ENCODE measurements at regions not wholly inside any gene's neighbourhood (a gene's known extent, or its start where the extent isn't known, plus 50 kb on each side); places are given as distances from the start of the nearest gene placed in this dataset.

GRCh38 chr13:106423530-106423929 lies 111.9 kb downstream of the EFNB2 start:
- Histone ChIP-seq H3K9ac (ENCODE audit: low read depth, low read length) (no peak overlapping the region), H3K14ac (replicated peaks; ENCODE audit: low read depth, low read length) (no peak overlapping the region), H3K27ac (ENCODE audit: insufficient read depth, low read length) (no peak overlapping the region), H3K36me3 (ENCODE audit: control insufficient read depth, insufficient read depth, low read length) (no peaks in the 10 kb centered on the region), H3K4me1 (ENCODE audit: control insufficient read depth, insufficient read depth, low read length) (no peaks in the 10 kb centered on the region), H3K23ac (ENCODE audit: low read depth, low read length) (no peak overlapping the region), H2BK15ac (ENCODE audit: low read depth, low read length) (no peak overlapping the region), H2BK120ac (ENCODE audit: low read depth, low read length) (no peak overlapping the region), H3K18ac (ENCODE audit: low read depth, low read length) (no peak overlapping the region), H2BK20ac (ENCODE audit: low read depth, low read length) (no peak overlapping the region), H2AK5ac (ENCODE audit: low read depth, low read length) (no peak overlapping the region), H4K91ac (ENCODE audit: insufficient read depth, low read depth, low read length) (no peak overlapping the region), H3K4me2 (ENCODE audit: low read depth, low read length) (no peak overlapping the region), H4K8ac (ENCODE audit: low read depth in 2 of 2, low read length in 2 of 2) (no peak overlapping the region), H4K5ac (ENCODE audit: low read depth, low read length) (no peak overlapping the region), H2AFZ (replicated peaks; ENCODE audit: low read length, poor library complexity) (no peak overlapping the region), H3K9me3 (ENCODE audit: control insufficient read depth, insufficient read depth, low read length) (no peaks in the 10 kb centered on the region), H2AK9ac (replicated peaks; ENCODE audit: low read depth, low read length, poor library complexity) (no peak overlapping the region), H3K4me3 (ENCODE audit: insufficient read depth, low read depth, low read length) (no peak overlapping the region), H4K20me1 (ENCODE audit: insufficient read depth, low read length) (no peaks in the 10 kb centered on the region), H3K79me1 (ENCODE audit: low read depth in 1 of 2, low read length in 2 of 2) (no peaks in the 10 kb centered on the region), H3K4ac (ENCODE audit: low read depth, low read length) (no peak overlapping the region), H3K27me3 (ENCODE audit: control insufficient read depth, insufficient read depth, low read length) (no peaks in the 10 kb centered on the region), H3K9me1 (ENCODE audit: insufficient read depth, low read length) (no peaks in the 10 kb centered on the region), H2BK5ac (ENCODE audit: low read depth, low read length, poor library complexity, severe bottlenecking) (no peak overlapping the region), H3K56ac (ENCODE audit: extremely low read depth, insufficient read depth, low read length) (no peak overlapping the region)
- ChIA-PET CTCF (no interaction called here), POLR2A (ENCODE audit: unreplicated experiment) (no interaction called here)
- intact Hi-C loops (cut with micrococcal nuclease) (no loop called here), dilution Hi-C loops (cut with HindIII; ENCODE audit: low sequenced_read_pairs, unreplicated experiment) (no loop called here), in situ Hi-C loops (cut with MboI; ENCODE audit: low sequenced_read_pairs) (no loop called here)
- WGBS, 2 experiments (ENCODE audit: extremely low coverage in 2 of 2, insufficient read length in 1 of 2), result no CpG with 5 or more reads among the region's 7 CpGs
- TF ChIP-seq BHLHE40 (IDR thresholded peaks at IDR 0.05; ENCODE audit: low read depth, low read length), result no peak
- TF ChIP-seq MAFK (IDR thresholded peaks at IDR 0.05; ENCODE audit: low read depth, low read length), result no peak
- no peak for TF ChIP-seq FOS (IDR thresholded peaks at IDR 0.05; ENCODE audit: low read depth, low read length)
- no peak for TF ChIP-seq RCOR1 (IDR thresholded peaks at IDR 0.05; ENCODE audit: insufficient replicate concordance, low read length)
- TF ChIP-seq POLR2A (IDR thresholded peaks at IDR 0.05; ENCODE audit: low read depth, low read length), result no peak
- TF ChIP-seq ELK1 (IDR thresholded peaks at IDR 0.05; ENCODE audit: borderline replicate concordance, low read depth, low read length), result no peak
- no peak for TF ChIP-seq CTCF (conservative IDR thresholded peaks at IDR 0.05; ENCODE audit: low read depth, low read length)
- no peak for TF ChIP-seq RFX5 (IDR thresholded peaks at IDR 0.05; ENCODE audit: low read depth, low read length)
- ATAC-seq (ENCODE audit: low read depth), result no peak
- no TSS peak for BruUV-seq (replicated peaks)
- DNase-seq, result no peak

Data from IMR-90 (cell line).